HG03432 (cell line): ENCODE measurements at regions not wholly inside any gene's neighbourhood (a gene's known extent, or its start where the extent isn't known, plus 50 kb on each side); places are given as distances from the start of the nearest gene placed in this dataset.
"Not testable (repeated sequence)": the region's sequence is repeated elsewhere in the genome, so short reads cannot be mapped to it uniquely, and the experiment has no call there.

Source experiments
- ATAC-seq: cut with Tn5 transposase; IDR thresholded peaks from one replicate; pipeline ENCODE4 v1.9.1; 2021; ENCODE audit warnings: mild to moderate bottlenecking, moderate library complexity; ENCODE audit not compliant: unreplicated experiment

DNA sequence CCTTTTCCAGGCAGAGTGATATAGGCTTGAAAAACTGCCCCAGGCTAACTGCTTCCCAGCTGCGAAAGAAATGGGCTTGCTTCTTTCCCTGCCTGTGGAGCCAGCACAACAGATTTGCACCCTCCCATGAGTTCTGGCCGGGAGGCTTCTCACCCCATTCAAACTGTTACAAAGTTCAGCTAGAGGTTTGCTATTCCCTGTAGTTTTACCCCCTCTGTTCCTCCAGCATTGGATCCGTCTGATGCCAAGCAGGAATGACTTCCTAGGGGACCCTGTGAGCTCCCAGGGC, 87.6 kb upstream of the NDST4 start:
- no peak for ATAC-seq

DNA sequence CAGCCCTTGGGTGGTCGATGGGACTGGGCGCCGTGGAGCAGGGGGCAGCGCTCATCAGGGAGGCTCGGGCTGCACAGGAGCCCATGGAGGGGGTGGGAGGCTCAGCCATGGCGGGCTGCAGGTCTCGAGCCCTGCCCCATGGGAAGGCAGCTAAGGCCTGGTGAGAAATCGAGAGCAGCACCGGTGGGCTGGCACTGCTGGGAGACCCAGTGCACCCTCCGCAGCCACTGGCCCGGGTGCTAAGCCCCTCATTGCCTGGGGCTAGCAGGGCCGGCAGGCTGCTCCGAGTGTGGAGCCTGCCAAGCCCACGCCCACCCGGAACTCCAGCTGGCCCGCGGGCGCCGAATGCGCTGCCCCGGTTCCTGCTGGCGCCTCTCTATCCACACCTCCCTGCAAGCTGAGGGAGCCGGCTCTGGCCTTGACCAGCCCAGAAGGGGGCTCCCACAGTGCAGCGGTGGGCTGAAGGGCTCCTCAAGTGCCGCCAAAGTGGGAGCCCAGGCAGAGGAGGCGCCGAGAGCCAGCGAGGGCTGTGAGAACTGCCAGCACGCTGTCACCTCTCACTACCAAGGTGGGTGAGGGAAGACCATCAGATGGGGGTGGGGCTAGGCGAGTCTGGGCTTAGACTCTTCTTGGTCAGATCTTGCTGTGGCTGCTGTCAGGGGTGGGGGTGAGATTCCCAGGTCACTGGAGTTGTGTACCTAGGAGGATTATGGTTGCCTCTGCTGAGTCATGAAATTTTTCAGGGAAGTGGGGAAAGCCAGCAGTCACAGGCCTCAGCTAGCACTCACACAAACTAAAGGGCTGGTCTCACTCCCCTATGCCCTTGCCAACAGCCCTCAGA, 87.0 kb upstream of the NDST4 start:
- ATAC-seq, result not testable (repeated sequence)

DNA sequence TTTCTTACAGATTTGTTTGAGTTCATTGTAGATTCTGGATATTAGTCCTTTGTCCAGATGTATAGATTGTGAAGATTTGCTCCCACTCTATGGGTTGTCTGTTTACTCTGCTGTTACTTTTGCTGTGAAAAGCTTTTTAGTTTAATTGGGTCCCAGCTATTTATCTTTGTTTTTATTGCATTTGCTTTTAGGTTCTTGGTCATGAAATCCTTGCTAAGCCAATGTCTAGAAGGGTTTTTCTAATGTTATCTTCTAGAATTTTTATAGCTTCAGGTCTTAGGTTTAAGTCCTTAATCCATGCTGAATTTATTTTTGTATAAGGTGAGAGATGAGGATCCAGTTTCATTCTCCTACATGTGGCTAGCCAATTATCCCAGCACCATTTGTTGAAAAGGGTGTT, 81.2 kb upstream of the NDST4 start:
- ATAC-seq, result not testable (repeated sequence)

DNA sequence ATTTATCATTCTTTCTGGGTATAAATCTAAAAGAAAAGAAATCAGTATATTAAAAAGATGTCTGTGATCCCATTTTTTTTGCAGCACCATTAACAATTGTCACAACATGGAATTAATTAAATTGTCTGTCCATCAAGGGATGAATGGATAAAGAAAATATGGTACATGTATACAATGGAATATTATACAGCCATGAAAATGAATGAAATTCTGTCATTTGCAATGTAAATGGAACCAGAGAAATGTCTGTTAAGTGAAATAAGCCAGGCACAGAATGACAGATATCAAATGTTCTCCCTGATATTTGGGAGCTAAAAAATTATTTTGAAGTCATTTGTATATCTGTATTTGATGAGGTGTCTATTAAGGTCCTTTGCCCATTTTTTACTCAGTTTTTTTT, 77.1 kb upstream of the NDST4 start:
- no peak for ATAC-seq

DNA sequence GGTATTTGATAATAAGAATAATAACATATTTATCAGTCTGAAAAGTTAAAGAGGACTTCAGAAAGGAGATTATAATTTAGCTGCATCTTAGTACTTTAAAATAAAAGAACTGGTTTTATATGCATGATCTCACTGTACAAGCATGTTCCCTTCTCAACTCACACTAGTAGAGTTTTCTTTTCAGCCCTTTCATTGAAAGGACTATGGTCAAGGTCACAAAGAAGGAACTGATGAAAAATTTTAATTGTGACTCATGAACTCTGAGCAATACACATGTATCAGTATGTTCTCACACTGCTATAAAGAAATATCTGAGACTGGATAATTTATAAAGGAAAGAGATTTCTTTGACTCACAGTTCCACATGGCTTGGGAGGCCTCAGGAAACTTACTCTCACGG, 73.7 kb upstream of the NDST4 start:
- no peak for ATAC-seq

- not testable (repeated sequence) for ATAC-seq
Observed at GRCh38 chr4:115179438-115180062, 66.1 kb upstream of the NDST4 start.

- ATAC-seq, result not testable (repeated sequence)
Observed at GRCh38 chr4:115178687-115179086, 65.3 kb upstream of the NDST4 start.

- no peak for ATAC-seq
Observed at GRCh38 chr4:115171220-115171619, 57.8 kb upstream of the NDST4 start.

GRCh38 chr4:115165503-115165902, 52.1 kb upstream of the NDST4 start:
- ATAC-seq, result no peak
